ENCODE measurements at regions not wholly inside any gene's neighbourhood (a gene's known extent, or its start where the extent isn't known, plus 50 kb on each side); places are given as distances from the start of the nearest gene placed in this dataset.
"Not testable (repeated sequence)": the region's sequence is repeated elsewhere in the genome, so short reads cannot be mapped to it uniquely, and the experiment has no call there.

DNA sequence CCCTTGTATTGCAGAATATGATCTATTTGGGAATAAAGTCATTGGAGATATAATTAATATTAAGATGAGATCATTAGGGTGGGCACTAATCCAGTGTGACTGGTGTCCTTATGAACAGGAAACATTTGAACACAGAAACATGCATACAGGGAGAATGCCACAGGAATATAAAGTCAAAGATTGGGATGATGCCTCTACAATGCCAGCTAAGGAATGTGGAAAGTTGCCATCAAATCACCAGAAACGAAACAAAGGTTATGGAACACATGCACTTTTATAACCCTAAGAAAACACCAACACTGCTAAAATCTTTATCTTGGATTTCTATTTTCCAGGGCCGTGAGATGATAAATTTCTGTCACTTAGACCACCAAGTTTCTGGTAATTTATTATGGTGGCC lies 442.4 kb upstream of the BCHE start:
- ChIA-PET POLR2A (no interaction called here), CTCF (no interaction called here)
- Mint-ChIP-seq H3K27me3 (no peaks in the 10 kb centered on the region), H3K4me1 (no peaks in the 10 kb centered on the region), H3K36me3 (ENCODE audit: low read depth) (no peaks in the 10 kb centered on the region), H3K9me3 (ENCODE audit: low read depth) (peaks cover 2% of the 10 kb centered on the region), H3K4me3 (no peak overlapping the region), H3K27ac (no peak overlapping the region)
- no peak for DNase-seq
- ATAC-seq, result no peak
- intact Hi-C loops (cut with DNase I, micrococcal nuclease), result no loop called here

DNA sequence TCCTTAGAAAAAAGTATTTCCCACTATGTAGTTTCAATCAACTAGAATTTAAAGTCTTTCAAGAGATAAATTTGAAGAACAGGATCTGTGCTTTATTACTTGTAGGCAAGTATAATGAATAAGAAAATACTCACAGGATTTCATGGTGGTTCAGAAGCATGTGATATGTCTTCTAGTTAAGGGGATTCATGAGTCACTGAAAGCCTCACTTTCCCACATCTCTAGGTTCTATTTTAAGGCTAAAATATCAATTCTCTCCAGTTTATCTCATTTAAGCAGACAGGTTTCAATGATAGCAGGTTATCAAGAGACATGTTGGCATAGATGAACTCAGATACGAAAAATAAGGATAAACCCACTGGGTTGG lies 437.8 kb upstream of the BCHE start:
- H3K27ac Mint-ChIP-seq, result no peak overlapping the region
- intact Hi-C loops (cut with DNase I, micrococcal nuclease), result no loop called here
- DNase-seq, result no peak
- no peaks in the 10 kb centered on the region for H3K4me1 Mint-ChIP-seq
- ChIA-PET POLR2A (no interaction called here), CTCF (no interaction called here)
- no peak overlapping the region for H3K4me3 Mint-ChIP-seq
- H3K27me3 Mint-ChIP-seq, result no peaks in the 10 kb centered on the region
- no peaks in the 10 kb centered on the region for H3K36me3 Mint-ChIP-seq (ENCODE audit: low read depth)
- peaks cover 4% of the 10 kb centered on the region for H3K9me3 Mint-ChIP-seq (ENCODE audit: low read depth)
- ATAC-seq, result no peak

DNA sequence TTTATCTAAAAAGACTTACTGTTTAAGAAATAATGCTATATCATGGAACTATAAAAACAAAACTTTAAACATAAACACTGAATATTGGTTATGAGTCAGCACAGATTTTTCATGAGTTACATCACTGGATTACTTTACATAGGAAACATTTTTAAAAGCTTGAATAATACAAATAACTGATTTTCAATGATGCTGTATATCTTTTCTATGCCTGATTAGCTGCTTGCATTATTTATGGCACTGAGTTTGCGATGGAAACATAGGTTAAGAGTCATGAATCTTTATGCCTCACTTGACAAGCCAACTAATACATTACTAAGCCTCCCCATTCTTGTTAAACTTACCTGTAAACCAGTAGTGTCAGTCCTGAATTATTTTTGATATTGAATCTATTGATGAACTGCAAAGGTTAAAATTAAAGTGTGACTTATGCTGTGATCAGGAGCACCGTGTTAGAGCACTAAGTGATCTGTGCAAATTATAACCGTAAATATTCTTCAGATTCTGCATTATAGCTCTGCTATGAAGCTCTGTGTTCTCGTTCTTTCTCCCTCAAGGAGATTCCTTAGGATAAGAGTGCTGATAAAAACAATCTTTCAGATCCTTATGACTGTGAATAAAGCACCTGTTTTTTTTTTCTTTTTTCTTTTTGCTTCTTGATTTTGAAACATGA lies 437.3 kb upstream of the BCHE start:
- CTCF ChIA-PET, result no interaction called here
- POLR2A ChIA-PET, result no interaction called here
- no peaks in the 10 kb centered on the region for H3K27me3 Mint-ChIP-seq

DNA sequence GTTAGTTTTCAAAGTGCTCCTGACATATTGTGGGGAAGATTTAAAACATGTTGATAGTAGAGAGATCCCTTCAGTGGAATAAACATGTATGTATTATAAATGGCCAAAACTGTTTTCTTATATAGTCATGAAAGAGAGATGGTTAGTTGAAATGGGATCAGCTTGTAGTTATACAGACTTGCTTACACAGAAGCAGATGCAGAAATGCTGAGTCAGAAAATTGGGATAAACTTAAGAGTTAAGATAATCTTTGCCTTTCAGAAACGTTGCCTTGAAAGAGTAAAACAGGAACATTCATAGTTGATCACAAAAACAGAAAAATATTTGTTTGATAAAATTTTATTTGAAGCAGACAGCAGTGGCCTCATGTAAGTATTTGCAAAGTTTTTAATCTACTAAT lies 433.2 kb upstream of the BCHE start:
- Mint-ChIP-seq H3K4me1 (no peaks in the 10 kb centered on the region), H3K27ac (no peak overlapping the region), H3K27me3 (no peaks in the 10 kb centered on the region), H3K9me3 (ENCODE audit: low read depth) (peaks cover 2% of the 10 kb centered on the region), H3K36me3 (ENCODE audit: low read depth) (no peaks in the 10 kb centered on the region), H3K4me3 (no peak overlapping the region)
- ChIA-PET CTCF (no interaction called here), POLR2A (no interaction called here)
- ATAC-seq (no peak), DNase-seq (no peak)
- intact Hi-C loops (cut with DNase I, micrococcal nuclease), result no loop called here

More for the DNA sequence above, 437.3 kb upstream of the BCHE start:
- peaks cover 4% of the 10 kb centered on the region for H3K9me3 Mint-ChIP-seq (ENCODE audit: low read depth)
- no peak overlapping the region for H3K27ac Mint-ChIP-seq
- DNase-seq (no peak), ATAC-seq (no peak)
- H3K4me3 Mint-ChIP-seq, result no peak overlapping the region
- intact Hi-C loops (cut with DNase I, micrococcal nuclease), result no loop called here
- no peaks in the 10 kb centered on the region for H3K36me3 Mint-ChIP-seq (ENCODE audit: low read depth)
- H3K4me1 Mint-ChIP-seq, result no peaks in the 10 kb centered on the region

DNA sequence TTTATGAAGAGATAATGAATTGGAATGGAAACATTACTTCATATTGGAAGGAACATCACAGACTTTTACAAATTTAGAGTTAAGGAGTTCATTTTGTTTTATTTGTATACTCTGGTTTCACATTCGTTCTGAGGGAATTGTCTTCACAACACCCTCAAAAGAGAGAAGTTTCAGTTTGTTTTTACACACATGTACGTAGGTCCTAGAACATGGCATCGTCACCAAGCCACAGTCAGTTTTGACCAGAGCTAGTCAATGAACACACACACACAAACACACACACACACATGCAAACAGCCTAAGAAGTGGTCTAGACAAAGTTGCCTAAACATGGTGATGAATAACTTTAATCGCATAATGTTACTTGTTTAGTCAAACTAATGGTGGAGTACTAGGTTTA lies 427.9 kb upstream of the BCHE start:
- intact Hi-C loops (cut with DNase I, micrococcal nuclease), result no loop called here
- DNase-seq, result no peak

DNA sequence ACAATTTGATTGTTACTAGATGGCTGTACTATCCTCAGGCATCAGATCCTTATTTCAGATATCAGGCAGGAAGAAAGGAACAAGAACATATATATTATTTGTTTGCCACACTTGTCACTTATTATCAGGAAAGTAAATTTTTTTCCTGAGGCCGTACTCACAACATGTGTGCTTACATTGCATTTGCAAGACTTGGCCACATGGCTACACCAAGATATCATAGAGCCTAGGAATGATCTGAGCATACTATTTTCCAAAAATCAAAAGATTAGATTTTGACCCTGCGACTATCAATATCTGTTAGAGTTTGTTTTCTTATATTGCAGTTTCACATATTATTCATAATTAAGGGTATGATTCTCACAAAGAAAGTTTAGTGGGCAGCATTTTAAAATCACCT lies 426.2 kb upstream of the BCHE start:
- ChIA-PET POLR2A (no interaction called here), CTCF (no interaction called here)
- ATAC-seq, result no peak
- no peak overlapping the region for H3K27ac Mint-ChIP-seq
- H3K9me3 Mint-ChIP-seq (ENCODE audit: low read depth), result no peaks in the 10 kb centered on the region
- no peaks in the 10 kb centered on the region for H3K4me1 Mint-ChIP-seq
- no peak for DNase-seq
- no peaks in the 10 kb centered on the region for H3K36me3 Mint-ChIP-seq (ENCODE audit: low read depth)
- H3K4me3 Mint-ChIP-seq, result no peak overlapping the region
- H3K27me3 Mint-ChIP-seq, result no peaks in the 10 kb centered on the region
- intact Hi-C loops (cut with DNase I, micrococcal nuclease), result no loop called here

More for the DNA sequence above, 427.9 kb upstream of the BCHE start:
- Mint-ChIP-seq H3K27me3 (no peaks in the 10 kb centered on the region), H3K36me3 (ENCODE audit: low read depth) (no peaks in the 10 kb centered on the region), H3K4me3 (no peak overlapping the region), H3K4me1 (no peaks in the 10 kb centered on the region), H3K27ac (no peak overlapping the region), H3K9me3 (ENCODE audit: low read depth) (no peaks in the 10 kb centered on the region)
- CTCF ChIA-PET, result interaction anchor here (0.6 kb wide), 1 partner anchor 230 kb away, joined by 3 read pairs; no protein-coding TSS in a partner anchor
- POLR2A ChIA-PET, result no interaction called here
- no peak for ATAC-seq

DNA sequence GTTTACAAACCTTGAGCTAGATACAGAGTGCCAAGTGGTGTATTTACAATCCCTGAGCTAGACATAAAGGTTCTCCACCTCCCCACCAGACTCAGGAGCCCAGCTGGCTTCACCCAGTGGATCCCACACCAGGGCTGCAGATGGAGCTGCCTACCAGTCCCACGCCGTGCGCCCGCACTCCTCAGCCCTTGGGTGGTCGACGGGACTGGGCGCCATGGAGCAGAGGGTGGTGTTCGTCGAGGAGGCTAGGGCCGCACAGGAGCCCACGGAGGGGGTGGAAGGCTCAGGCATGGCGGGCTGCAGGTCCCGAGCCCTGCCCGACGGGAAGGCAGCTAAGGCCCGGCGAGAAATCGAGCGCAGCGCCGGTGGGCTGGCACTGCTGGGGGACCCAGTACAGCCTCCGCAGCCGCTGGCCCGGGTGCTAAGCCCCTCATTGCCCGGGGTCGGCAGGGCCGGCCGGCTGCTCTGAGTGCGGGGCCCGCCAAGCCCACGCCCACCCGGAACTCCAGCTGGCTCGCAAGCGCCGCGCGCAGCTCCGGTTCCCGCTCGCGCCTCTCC lies 421.1 kb upstream of the BCHE start:
- H3K4me1 Mint-ChIP-seq; CTCF ChIA-PET; H3K9me3 Mint-ChIP-seq (ENCODE audit: low read depth); H3K4me3 Mint-ChIP-seq; ATAC-seq; DNase-seq; H3K27ac Mint-ChIP-seq; H3K36me3 Mint-ChIP-seq (ENCODE audit: low read depth); H3K27me3 Mint-ChIP-seq; POLR2A ChIA-PET; intact Hi-C loops (cut with DNase I, micrococcal nuclease): not testable (repeated sequence)

DNA sequence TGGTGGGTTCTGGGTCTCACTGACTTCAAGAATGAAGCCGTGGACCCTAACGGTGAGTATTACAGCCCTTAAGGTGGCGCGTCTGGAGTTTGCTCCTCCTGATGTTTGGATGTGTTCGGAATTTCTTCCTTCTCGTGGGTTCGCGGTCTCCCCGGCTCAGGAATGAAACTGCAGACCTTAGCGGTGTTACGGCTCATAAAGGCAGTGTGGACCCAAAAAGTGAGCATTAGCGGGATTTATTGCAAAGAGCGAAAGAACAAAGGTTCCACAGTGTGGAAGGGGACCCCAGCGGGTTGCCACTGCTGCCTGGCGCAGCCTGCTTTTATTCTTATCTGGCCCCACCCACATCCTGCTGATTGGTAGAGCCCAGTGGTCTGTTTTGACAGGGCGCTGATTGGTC lies 420.5 kb upstream of the BCHE start:
- Mint-ChIP-seq H3K36me3 (ENCODE audit: low read depth) (peaks cover 2% of the 10 kb centered on the region), H3K27me3 (no peaks in the 10 kb centered on the region), H3K9me3 (ENCODE audit: low read depth) (no peaks in the 10 kb centered on the region), H3K27ac (no peak overlapping the region), H3K4me3 (no peak overlapping the region), H3K4me1 (no peaks in the 10 kb centered on the region)
- POLR2A ChIA-PET, result no interaction called here
- intact Hi-C loops (cut with DNase I, micrococcal nuclease), result no loop called here
- ATAC-seq (no peak), DNase-seq (no peak)
- CTCF ChIA-PET, result no interaction called here

DNA sequence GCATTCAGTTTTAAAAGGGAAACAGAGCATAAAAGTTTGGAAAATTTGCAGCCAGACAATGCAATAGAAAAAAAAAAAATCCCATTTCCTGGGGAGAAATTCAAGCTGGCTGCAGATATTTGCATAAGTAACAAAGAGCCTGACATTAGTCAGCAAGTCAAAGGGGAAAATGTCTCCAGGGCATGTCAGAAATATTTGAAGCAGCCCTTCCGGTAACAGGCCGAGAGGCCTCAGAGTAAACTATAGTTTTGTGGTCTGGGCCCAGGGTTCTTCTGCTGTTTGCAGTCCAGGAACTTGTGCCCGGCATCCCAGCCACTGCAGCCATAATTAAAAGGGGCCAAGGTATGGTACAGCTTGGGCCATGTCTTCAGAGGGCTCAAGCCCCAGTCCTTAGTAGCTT lies 411.6 kb upstream of the BCHE start:
- Mint-ChIP-seq H3K36me3 (ENCODE audit: low read depth) (no peaks in the 10 kb centered on the region), H3K9me3 (ENCODE audit: low read depth) (peaks cover 4% of the 10 kb centered on the region), H3K4me1 (no peaks in the 10 kb centered on the region), H3K27ac (no peak overlapping the region), H3K4me3 (no peak overlapping the region), H3K27me3 (no peaks in the 10 kb centered on the region)
- intact Hi-C loops (cut with DNase I, micrococcal nuclease), result no loop called here
- ChIA-PET POLR2A (no interaction called here), CTCF (no interaction called here)
- no peak for ATAC-seq
- DNase-seq, result no peak

DNA sequence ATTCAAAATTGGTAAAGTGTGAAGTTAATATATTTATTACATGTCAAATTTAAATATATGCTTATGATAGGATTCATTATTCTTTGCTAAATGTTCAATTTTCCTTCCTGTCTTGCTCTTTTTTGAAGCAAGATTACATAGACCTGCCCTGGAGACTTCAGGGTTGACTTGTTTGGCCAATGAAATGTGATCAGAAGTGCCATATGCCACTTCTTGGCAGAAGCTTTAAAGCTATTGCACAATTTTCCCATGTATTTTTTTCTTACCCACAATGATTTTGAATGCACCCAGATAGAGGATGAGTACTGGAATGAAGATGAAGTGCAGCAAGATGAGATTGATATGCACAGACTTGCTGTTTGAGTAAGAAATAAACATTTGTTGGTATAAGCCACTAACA lies 406.3 kb upstream of the BCHE start:
- ATAC-seq (no peak), DNase-seq (no peak)
- Mint-ChIP-seq H3K9me3 (ENCODE audit: low read depth) (peaks cover 2% of the 10 kb centered on the region), H3K36me3 (ENCODE audit: low read depth) (no peaks in the 10 kb centered on the region), H3K27ac (no peak overlapping the region), H3K4me1 (no peaks in the 10 kb centered on the region), H3K27me3 (no peaks in the 10 kb centered on the region), H3K4me3 (no peak overlapping the region)
- intact Hi-C loops (cut with DNase I, micrococcal nuclease), result no loop called here
- POLR2A ChIA-PET, result no interaction called here
- CTCF ChIA-PET, result no interaction called here

DNA sequence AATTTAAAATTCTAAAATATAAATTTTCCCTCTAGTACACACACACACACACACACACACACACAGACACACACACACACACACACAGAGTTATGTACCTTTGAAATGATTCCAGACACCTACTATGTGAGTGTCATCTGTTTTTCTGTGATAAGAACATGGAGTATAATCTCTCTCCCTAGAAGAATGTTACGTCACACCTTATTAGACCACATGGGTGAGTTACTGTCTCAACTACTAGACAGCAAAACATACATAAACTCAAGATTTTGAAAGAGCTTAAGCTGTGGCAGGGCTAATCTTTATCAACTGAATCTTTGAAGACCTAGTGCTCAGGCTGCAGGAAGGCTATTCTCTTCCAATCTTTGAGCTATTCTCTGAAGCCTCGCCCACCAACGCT lies 385.9 kb upstream of the BCHE start:
- ATAC-seq (no peak), DNase-seq (no peak)
- H3K27me3 Mint-ChIP-seq, result no peaks in the 10 kb centered on the region
- H3K27ac Mint-ChIP-seq, result no peak overlapping the region
- intact Hi-C loops (cut with DNase I, micrococcal nuclease), result no loop called here
- H3K9me3 Mint-ChIP-seq (ENCODE audit: low read depth), result peaks cover 2% of the 10 kb centered on the region
- H3K4me3 Mint-ChIP-seq, result no peak overlapping the region
- CTCF ChIA-PET, result no interaction called here
- POLR2A ChIA-PET, result no interaction called here
- H3K36me3 Mint-ChIP-seq (ENCODE audit: low read depth), result no peaks in the 10 kb centered on the region
- no peaks in the 10 kb centered on the region for H3K4me1 Mint-ChIP-seq

DNA sequence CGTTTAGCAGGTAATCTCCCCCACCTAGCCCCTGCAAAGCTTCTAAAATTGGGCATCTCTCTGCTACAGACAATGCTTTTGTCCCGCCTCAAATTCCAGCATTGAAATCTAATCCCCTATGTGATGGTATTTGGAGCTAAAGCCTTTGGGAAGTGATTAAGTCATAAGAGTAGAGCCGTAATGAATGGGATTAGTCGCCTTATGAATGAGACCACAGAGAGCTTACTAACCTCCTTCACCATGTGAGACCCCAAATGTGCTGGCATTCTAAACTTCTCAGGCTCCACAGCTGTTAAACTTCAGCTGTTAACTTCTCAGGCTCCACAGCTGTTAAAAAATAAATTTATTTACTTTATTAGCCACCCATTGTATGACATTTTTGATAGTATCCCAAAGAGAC lies 374.2 kb upstream of the BCHE start:
- Mint-ChIP-seq H3K36me3 (ENCODE audit: low read depth) (no peaks in the 10 kb centered on the region), H3K27ac (no peak overlapping the region), H3K4me3 (no peak overlapping the region), H3K27me3 (no peaks in the 10 kb centered on the region), H3K9me3 (ENCODE audit: low read depth) (peaks cover 2% of the 10 kb centered on the region), H3K4me1 (no peaks in the 10 kb centered on the region)
- ATAC-seq, result no peak
- intact Hi-C loops (cut with DNase I, micrococcal nuclease), result no loop called here
- POLR2A ChIA-PET, result no interaction called here
- CTCF ChIA-PET, result no interaction called here
- no peak for DNase-seq

DNA sequence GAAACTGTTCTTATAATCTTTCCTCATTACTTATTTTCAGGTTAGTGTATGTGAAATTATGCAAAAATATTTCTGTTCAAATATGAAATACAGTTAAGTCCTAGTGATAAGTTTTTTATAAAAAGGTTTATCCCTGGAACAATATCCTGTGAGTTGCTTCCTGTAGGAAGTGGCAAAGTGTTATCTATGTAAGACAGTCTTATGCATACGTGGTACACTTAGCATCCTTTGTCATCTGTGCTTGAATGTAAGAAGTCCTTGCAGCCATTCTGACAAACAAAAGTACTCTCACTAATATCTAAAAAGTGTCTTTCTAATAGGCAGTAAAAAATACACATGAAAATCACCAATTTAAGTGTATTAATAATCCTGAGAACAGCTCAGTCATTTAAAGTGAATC lies 372.5 kb upstream of the BCHE start:
- H3K36me3 Mint-ChIP-seq (ENCODE audit: low read depth), result no peaks in the 10 kb centered on the region
- H3K27me3 Mint-ChIP-seq, result no peaks in the 10 kb centered on the region
- ATAC-seq (no peak), DNase-seq (no peak)
- intact Hi-C loops (cut with DNase I, micrococcal nuclease), result no loop called here
- H3K27ac Mint-ChIP-seq, result no peak overlapping the region
- ChIA-PET POLR2A (no interaction called here), CTCF (no interaction called here)
- H3K4me1 Mint-ChIP-seq, result no peaks in the 10 kb centered on the region
- peaks cover 1% of the 10 kb centered on the region for H3K9me3 Mint-ChIP-seq (ENCODE audit: low read depth)
- H3K4me3 Mint-ChIP-seq, result no peak overlapping the region

Data from activated CD4-positive, alpha-beta T cell treated with anti-CD3 and anti-CD28 coated beads for 36 hours (primary cell).